Activated effector memory CD4-positive, alpha-beta T cell treated with anti-CD3 and anti-CD28 coated beads, Interleukin-2, amount 50 U/mL, for 16 hours (primary cell): ENCODE measurements at regions not wholly inside any gene's neighbourhood (a gene's known extent, or its start where the extent isn't known, plus 50 kb on each side); places are given as distances from the start of the nearest gene placed in this dataset.

ENCODE experiments used
- DNase-seq: peaks from one replicate; pipeline ENCODE4 v3.0.0-alpha.2; 2020

- no peak for DNase-seq
Measured at GRCh38 chr18:24799176-24799575, 338.7 kb downstream of the HRH4 start.

- no peak for DNase-seq
Measured at GRCh38 chr18:24799720-24800119, 339.3 kb downstream of the HRH4 start.

- DNase-seq = no peak
Measured at GRCh38 chr18:24801001-24801400, 340.6 kb downstream of the HRH4 start.

GRCh38 chr18:24802456-24802855, 342.0 kb downstream of the HRH4 start:
- no peak for DNase-seq

- DNase-seq = no peak
Measured at GRCh38 chr18:24805156-24805555, 344.7 kb downstream of the HRH4 start.

GRCh38 chr18:24809173-24809950, 348.9 kb downstream of the HRH4 start:
- DNase-seq = no peak

- no peak for DNase-seq
Measured at GRCh38 chr18:24810561-24811305, 350.3 kb downstream of the HRH4 start.

- DNase-seq = no peak
Measured at GRCh38 chr18:24811950-24812681, 351.7 kb downstream of the HRH4 start.

GRCh38 chr18:24814521-24814920, 354.1 kb downstream of the HRH4 start:
- DNase-seq = no peak

- DNase-seq = no peak
Measured at GRCh38 chr18:24817150-24817549, 356.7 kb downstream of the HRH4 start.

- no peak for DNase-seq
Measured at GRCh38 chr18:24817587-24818371, 357.3 kb downstream of the HRH4 start.

- no peak for DNase-seq
Measured at GRCh38 chr18:24818441-24818840, 358.0 kb downstream of the HRH4 start.

GRCh38 chr18:24819141-24819890, 358.9 kb downstream of the HRH4 start:
- no peak for DNase-seq

- DNase-seq = no peak
Measured at GRCh38 chr18:24825397-24825796, 365.0 kb downstream of the HRH4 start.

GRCh38 chr18:24826605-24827004, 366.2 kb downstream of the HRH4 start:
- no peak for DNase-seq

- no peak for DNase-seq
Measured at GRCh38 chr18:24827501-24827900, 367.1 kb downstream of the HRH4 start.

- no peak for DNase-seq
Measured at GRCh38 chr18:24831081-24831480, 370.6 kb downstream of the HRH4 start.

GRCh38 chr18:24831871-24832665, 371.6 kb downstream of the HRH4 start:
- DNase-seq = no peak

- DNase-seq = no peak
Measured at GRCh38 chr18:24835751-24836150, 375.3 kb downstream of the HRH4 start.

GRCh38 chr18:24837066-24837465, 376.6 kb downstream of the HRH4 start:
- no peak for DNase-seq

GRCh38 chr18:24840051-24840450, 379.6 kb downstream of the HRH4 start:
- DNase-seq = no peak
